Heart left ventricle (tissue), 13 donors: ENCODE measurements at regions not wholly inside any gene's neighbourhood (a gene's known extent, or its start where the extent isn't known, plus 50 kb on each side); places are given as distances from the start of the nearest gene placed in this dataset.

Experiments used
- CTCF ChIP-seq, 12 donors: fragments of 200-600 bp; sonication (generic) in 4 of 12; IDR thresholded peaks; one replicate each; pipeline versions ENCODE4 v1.5.0 to v1.8.0; 2018 to 2022; ENCODE audit warnings: antibody characterized with exemption in 12 of 12, mild to moderate bottlenecking in 5 of 12
- POLR2A ChIP-seq, 2 donors: fragments of 450-650 bp; IDR thresholded peaks; one replicate each; pipeline ENCODE4 v1.6.1; 2017; ENCODE audit warnings: antibody characterized with exemption in 2 of 2, mild to moderate bottlenecking in 2 of 2, moderate library complexity in 2 of 2
- donor health status: ischemic (EF 13 %, LVEDD 7.1; RV severe dilation, severe dysfunction).
- donor health status: DM: no; HTN: yes; CAD: no.
- donor health status: DM: no; HTN: no; CAD: no.
- donor health status: ischemic (EF 25% LVEDD 6.9; RV normal size, moderate dysfunction).
- donor health status: ischemic (EF 25% LVEDD 5.7; RV mildly dilated, moderate dysfunction).
- donor health status: ischemic (EF 35%, LVEDD 5.7; RV mildly dilated, moderate dysfunction).
- donor health status: nonischemic (EF 11% LVEDD 7.7; RV severe dilation, severe dysfunction).
- donor health status: DM: yes; HTN: yes; CAD: no.
- donor health status: PGD.
- donor health status: ischemic (EF 29% LVEDD 5.4; RV normal size, mild dysfunction).
- donor health status: nonischemic (EF 23%, LVEDD 6.1; RV moderate dilation, normal function).

DNA sequence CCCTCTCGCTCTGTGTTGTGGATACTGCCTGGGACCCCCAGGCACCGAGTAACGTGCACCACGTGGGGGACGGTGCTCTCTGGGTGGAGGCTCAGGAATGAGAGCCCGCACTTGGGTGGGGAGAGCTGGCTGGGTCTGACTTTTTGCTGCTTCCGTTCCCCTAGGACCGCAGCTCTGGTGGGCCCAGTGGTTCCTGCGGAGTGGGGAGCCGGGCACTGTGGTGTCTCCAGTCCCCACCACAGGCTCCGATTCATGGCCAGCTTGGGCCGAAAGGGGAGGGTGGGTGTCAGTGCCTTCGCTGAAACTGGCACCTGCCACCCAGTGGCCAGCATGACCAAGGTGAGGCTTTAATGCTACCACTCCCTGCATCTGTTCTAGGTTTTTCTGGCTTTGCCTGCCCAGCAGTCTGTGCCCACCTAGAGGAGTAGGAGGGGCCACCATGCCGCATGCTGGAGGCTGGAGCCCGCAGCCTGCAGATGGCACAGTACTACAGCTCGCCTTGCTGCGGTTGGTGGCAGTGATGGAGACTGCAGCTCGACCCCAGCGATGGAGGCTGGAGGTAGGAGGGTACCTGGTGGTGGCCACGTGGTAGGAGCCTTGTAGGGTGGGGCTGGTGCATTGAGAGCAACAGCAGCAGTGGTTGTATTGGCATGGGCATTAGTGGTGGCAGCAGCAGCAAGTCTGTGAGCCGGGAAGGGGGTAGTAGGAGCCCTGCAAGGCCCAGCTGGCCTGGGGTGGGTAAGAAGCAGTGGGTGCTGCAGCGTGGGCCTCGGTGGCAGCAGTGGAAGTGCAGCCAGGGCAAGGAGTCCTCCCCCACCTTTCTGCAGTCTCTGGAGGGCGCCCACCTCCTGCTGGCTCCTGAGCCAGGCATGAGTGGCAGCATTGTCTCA lies 118.8 kb upstream of the VPREB1 start:
- TF ChIP-seq CTCF (IDR thresholded peaks at IDR 0.05): no peak
- TF ChIP-seq POLR2A (IDR thresholded peaks at IDR 0.05): no peak
